DMS 273 treated with DMSO at 0.1 percent for 48 hours (cell line): ENCODE measurements at regions not wholly inside any gene's neighbourhood (a gene's known extent, or its start where the extent isn't known, plus 50 kb on each side); places are given as distances from the start of the nearest gene placed in this dataset.
"Not testable (repeated sequence)": the region's sequence is repeated elsewhere in the genome, so short reads cannot be mapped to it uniquely, and the experiment has no call there.

Experiments
- DNase-seq: peaks from one replicate; lab custom pipeline; 2025; lab: John Stamatoyannopoulos, UW

GRCh38 chr14:84436528-84436927 lies 1093.4 kb upstream of the FLRT2 start:
- DNase-seq = no peak

- no peak for DNase-seq
Observed at GRCh38 chr14:84442521-84442920, 1087.4 kb upstream of the FLRT2 start.

- no peak for DNase-seq
Observed at GRCh38 chr14:84445486-84445885, 1084.5 kb upstream of the FLRT2 start.

- no peak for DNase-seq
Observed at GRCh38 chr14:84446250-84446649, 1083.7 kb upstream of the FLRT2 start.

GRCh38 chr14:84453307-84453950 lies 1076.5 kb upstream of the FLRT2 start:
- no peak for DNase-seq

GRCh38 chr14:84454114-84454513 lies 1075.8 kb upstream of the FLRT2 start:
- no peak for DNase-seq

- DNase-seq = no peak
Observed at GRCh38 chr14:84456946-84457345, 1073.0 kb upstream of the FLRT2 start.

- DNase-seq = no peak
Observed at GRCh38 chr14:84458881-84459280, 1071.1 kb upstream of the FLRT2 start.

GRCh38 chr14:84465880-84466279 lies 1064.1 kb upstream of the FLRT2 start:
- DNase-seq = no peak

- DNase-seq = no peak
Observed at GRCh38 chr14:84468153-84468552, 1061.8 kb upstream of the FLRT2 start.

- DNase-seq = no peak
Observed at GRCh38 chr14:84477996-84478395, 1051.9 kb upstream of the FLRT2 start.

- DNase-seq = no peak
Observed at GRCh38 chr14:84482256-84483071, 1047.5 kb upstream of the FLRT2 start.

GRCh38 chr14:84483072-84483420 lies 1046.9 kb upstream of the FLRT2 start:
- DNase-seq = no peak

- not testable (repeated sequence) for DNase-seq
Observed at GRCh38 chr14:84484243-84484642, 1045.7 kb upstream of the FLRT2 start.

- no peak for DNase-seq
Observed at GRCh38 chr14:84485036-84485435, 1044.9 kb upstream of the FLRT2 start.

- DNase-seq = no peak
Observed at GRCh38 chr14:84490081-84490480, 1039.9 kb upstream of the FLRT2 start.

GRCh38 chr14:84492685-84493084 lies 1037.3 kb upstream of the FLRT2 start:
- DNase-seq = no peak

GRCh38 chr14:84493779-84494178 lies 1036.2 kb upstream of the FLRT2 start:
- no peak for DNase-seq

GRCh38 chr14:84496677-84497076 lies 1033.3 kb upstream of the FLRT2 start:
- DNase-seq = no peak

- not testable (repeated sequence) for DNase-seq
Observed at GRCh38 chr14:84512823-84513222, 1017.1 kb upstream of the FLRT2 start.

GRCh38 chr14:84519836-84520235 lies 1010.1 kb upstream of the FLRT2 start:
- no peak for DNase-seq

- DNase-seq = no peak
Observed at GRCh38 chr14:84520711-84521338, 1009.1 kb upstream of the FLRT2 start.

- no peak for DNase-seq
Observed at GRCh38 chr14:84523746-84524145, 1006.2 kb upstream of the FLRT2 start.
